ENCODE measurements at regions not wholly inside any gene's neighbourhood (a gene's known extent, or its start where the extent isn't known, plus 50 kb on each side); places are given as distances from the start of the nearest gene placed in this dataset.

GRCh38 chr21:27149034-27149433, 182.1 kb upstream of the ADAMTS5 start:
- DNase-seq (ENCODE audit: low spot score) (no peak), ATAC-seq (no peak)

DNA sequence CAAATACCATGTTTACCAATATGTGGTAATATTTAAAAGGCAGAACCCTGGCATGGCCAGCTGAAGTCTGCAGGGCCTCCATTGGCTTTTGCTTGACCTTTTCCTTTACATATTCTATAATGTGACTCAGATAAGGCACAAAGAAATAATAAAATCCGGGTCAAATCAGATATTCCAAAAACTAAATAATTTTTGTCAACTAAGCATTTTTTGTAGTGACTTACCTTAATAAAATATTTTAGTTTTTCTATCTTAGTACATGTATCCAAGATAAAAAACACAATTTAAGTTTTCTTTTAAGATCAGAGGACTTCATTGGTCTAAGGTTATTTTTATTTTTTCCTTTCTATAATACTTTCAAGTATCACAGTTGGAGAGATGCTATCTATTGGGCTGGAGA, 179.4 kb upstream of the ADAMTS5 start:
- ATAC-seq (no peak), DNase-seq (ENCODE audit: low spot score) (no peak)

GRCh38 chr21:27145134-27145798, 178.4 kb upstream of the ADAMTS5 start:
- no peak for ATAC-seq
- DNase-seq (ENCODE audit: low spot score): no peak

GRCh38 chr21:27143476-27143875, 176.6 kb upstream of the ADAMTS5 start:
- no peak for ATAC-seq
- no peak for DNase-seq (ENCODE audit: low spot score)

DNA sequence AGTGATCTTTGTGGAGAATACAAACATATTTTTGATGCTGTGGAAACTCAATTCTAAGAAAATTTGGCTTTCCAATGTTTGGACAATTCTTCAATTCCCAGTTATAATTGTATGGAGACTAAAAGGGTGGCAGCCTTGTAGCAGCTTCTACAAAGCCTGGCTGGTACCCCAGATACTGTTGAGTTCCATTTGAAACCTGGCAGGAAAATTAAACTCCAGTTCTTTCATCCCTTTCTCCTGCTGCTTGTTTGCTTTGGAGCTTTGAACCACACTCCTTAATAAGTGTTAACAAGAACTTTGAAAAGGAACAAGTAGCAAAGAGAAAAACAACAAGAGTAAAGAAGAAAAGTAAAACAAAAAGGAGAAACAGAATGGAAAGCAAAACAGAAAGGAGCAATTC, 172.6 kb upstream of the ADAMTS5 start:
- no peak for ATAC-seq
- DNase-seq (ENCODE audit: low spot score): no peak

GRCh38 chr21:27134516-27134915, 167.6 kb upstream of the ADAMTS5 start:
- ATAC-seq: no peak
- DNase-seq (ENCODE audit: low spot score): no peak

- ATAC-seq (no peak), DNase-seq (ENCODE audit: low spot score) (no peak)
Observed at GRCh38 chr21:27132266-27132665, 165.4 kb upstream of the ADAMTS5 start.

- DNase-seq (ENCODE audit: low spot score): no peak
- no peak for ATAC-seq
Observed at GRCh38 chr21:27130154-27130553, 163.3 kb upstream of the ADAMTS5 start.

- DNase-seq (ENCODE audit: low spot score): no peak
- no peak for ATAC-seq
Observed at GRCh38 chr21:27129694-27130093, 162.8 kb upstream of the ADAMTS5 start.

GRCh38 chr21:27129215-27129614, 162.3 kb upstream of the ADAMTS5 start:
- ATAC-seq (no peak), DNase-seq (ENCODE audit: low spot score) (no peak)

DNA sequence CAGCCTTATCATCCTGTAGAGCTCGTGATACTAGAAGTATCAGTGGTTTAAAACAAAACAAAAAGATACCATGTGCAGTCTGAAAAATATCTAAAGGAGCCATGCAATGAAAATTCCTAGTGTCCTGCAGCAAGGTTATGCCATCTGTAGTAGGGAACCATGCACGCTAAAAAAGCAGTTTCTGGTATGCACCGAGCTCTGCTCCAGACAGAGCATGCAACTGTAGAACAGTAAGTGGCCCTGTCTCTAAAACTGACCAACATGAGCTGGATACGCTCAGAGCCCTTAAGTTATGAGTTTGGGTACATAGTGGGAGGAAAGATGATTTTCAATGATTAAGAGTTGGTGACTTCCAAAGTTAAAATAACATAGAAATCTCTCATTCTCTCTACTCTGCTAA, 159.3 kb upstream of the ADAMTS5 start:
- no peak for DNase-seq (ENCODE audit: low spot score)
- no peak for ATAC-seq

GRCh38 chr21:27122686-27123085, 155.8 kb upstream of the ADAMTS5 start:
- no peak for ATAC-seq
- no peak for DNase-seq (ENCODE audit: low spot score)

GRCh38 chr21:27114111-27114510, 147.2 kb upstream of the ADAMTS5 start:
- no peak for ATAC-seq
- no peak for DNase-seq (ENCODE audit: low spot score)

- ATAC-seq (no peak), DNase-seq (ENCODE audit: low spot score) (no peak)
Observed at GRCh38 chr21:27112186-27112585, 145.3 kb upstream of the ADAMTS5 start.

GRCh38 chr21:27110956-27111355, 144.1 kb upstream of the ADAMTS5 start:
- no peak for DNase-seq (ENCODE audit: low spot score)
- ATAC-seq: no peak

GRCh38 chr21:27108701-27109100, 141.8 kb upstream of the ADAMTS5 start:
- DNase-seq (ENCODE audit: low spot score) (no peak), ATAC-seq (no peak)

DNA sequence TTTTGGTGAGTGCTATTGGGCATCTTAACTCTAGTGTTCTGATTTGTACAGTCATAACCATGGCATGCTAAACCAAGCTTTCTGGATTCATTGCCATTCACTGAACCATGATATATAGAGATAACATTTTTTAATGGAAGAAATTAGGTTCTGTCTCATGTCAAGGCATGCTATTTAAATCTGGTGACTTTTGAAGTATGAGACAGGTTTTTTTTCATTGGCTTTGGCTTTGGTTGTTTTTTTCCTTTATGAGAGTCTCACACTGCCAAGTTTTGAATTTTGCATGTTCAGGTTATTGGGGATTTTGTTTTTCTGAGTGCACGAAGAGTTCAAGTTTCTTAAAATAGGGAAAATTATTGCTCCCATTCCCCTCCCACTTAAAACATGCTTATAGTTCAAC, 141.3 kb upstream of the ADAMTS5 start:
- no peak for ATAC-seq
- DNase-seq (ENCODE audit: low spot score): no peak

DNA sequence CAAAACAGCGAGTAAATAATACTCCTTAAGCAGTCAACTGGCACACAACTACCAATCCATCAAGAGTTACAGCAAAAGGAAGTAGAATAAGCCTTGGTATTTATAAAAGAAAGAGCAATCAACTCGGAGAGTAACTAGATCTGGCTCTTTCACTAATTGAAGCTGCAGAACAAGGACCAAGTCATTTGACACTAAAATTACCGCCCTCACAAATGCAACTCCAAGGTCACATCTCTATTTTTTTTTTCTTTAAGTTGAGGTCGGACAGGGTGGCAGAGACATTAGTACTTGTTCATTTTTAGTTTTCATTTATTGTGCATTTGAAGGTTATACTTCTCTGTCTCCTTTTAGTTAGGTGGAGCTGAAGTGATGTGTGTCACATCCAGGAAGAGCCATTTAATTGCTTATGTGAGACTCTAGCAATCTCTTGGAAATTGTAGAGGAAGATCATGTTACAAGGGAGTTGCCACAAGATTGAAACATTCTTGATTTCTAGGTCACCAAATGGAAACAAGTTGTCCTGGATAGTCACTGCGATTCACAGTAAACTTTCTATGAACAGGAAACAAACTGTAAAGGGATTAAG, 138.1 kb upstream of the ADAMTS5 start:
- no peak for DNase-seq (ENCODE audit: low spot score)
- no peak for ATAC-seq

- DNase-seq (ENCODE audit: low spot score) (no peak), ATAC-seq (no peak)
Observed at GRCh38 chr21:27103768-27104167, 136.9 kb upstream of the ADAMTS5 start.

- no peak for DNase-seq (ENCODE audit: low spot score)
- no peak for ATAC-seq
Observed at GRCh38 chr21:27101523-27101922, 134.6 kb upstream of the ADAMTS5 start.

GRCh38 chr21:27094184-27094948, 127.5 kb upstream of the ADAMTS5 start:
- ATAC-seq: no peak
- DNase-seq (ENCODE audit: low spot score): no peak

GRCh38 chr21:27086630-27087029, 119.7 kb upstream of the ADAMTS5 start:
- DNase-seq (ENCODE audit: low spot score) (no peak), ATAC-seq (no peak)
